DND-41 (cell line): ENCODE measurements at regions not wholly inside any gene's neighbourhood (a gene's known extent, or its start where the extent isn't known, plus 50 kb on each side); places are given as distances from the start of the nearest gene placed in this dataset.

ENCODE experiments used
- EZH2 ChIP-seq: IDR thresholded peaks from 3 replicates; pipeline ENCODE4 v1.6.1; 2012; ENCODE audit warnings: borderline replicate concordance, low read depth, mild to moderate bottlenecking, moderate library complexity, low read length, inconsistent platforms; ENCODE audit not compliant: severe bottlenecking
- TF ChIP-seq, protein P1 (sequence below): IDR thresholded peaks from 2 replicates; pipeline ENCODE4 v1.5.1; 2012; ENCODE audit warnings: borderline replicate concordance, low read length, moderate library complexity, mild to moderate bottlenecking; ENCODE audit not compliant: poor library complexity, severe bottlenecking; ENCODE audit errors: extremely low read depth

DNA sequence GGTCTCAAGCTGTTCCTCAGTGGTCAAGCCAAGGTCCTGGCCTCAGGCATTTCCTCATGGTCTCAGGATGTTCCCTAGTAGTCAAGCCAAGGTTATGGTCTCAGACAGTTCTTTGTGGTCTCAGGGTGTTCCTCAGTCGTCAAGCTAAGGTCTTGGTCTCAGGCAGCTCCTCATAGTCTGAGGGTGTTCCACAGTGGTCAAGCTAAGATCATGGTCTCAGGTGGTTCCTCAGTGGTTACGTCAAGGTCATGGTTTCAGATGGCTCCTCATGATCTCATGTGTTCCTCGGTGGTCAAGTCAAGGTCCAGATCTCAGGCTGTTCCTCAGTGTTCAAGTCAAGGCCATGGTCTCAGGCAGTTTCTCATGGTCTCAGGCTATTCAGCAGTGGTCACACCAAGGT, 540.1 kb downstream of the VRK1 start:
- TF ChIP-seq, protein P1, sequence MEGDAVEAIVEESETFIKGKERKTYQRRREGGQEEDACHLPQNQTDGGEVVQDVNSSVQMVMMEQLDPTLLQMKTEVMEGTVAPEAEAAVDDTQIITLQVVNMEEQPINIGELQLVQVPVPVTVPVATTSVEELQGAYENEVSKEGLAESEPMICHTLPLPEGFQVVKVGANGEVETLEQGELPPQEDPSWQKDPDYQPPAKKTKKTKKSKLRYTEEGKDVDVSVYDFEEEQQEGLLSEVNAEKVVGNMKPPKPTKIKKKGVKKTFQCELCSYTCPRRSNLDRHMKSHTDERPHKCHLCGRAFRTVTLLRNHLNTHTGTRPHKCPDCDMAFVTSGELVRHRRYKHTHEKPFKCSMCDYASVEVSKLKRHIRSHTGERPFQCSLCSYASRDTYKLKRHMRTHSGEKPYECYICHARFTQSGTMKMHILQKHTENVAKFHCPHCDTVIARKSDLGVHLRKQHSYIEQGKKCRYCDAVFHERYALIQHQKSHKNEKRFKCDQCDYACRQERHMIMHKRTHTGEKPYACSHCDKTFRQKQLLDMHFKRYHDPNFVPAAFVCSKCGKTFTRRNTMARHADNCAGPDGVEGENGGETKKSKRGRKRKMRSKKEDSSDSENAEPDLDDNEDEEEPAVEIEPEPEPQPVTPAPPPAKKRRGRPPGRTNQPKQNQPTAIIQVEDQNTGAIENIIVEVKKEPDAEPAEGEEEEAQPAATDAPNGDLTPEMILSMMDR: no peak
- no peak for TF ChIP-seq EZH2
